ENCODE measurements at regions not wholly inside any gene's neighbourhood (a gene's known extent, or its start where the extent isn't known, plus 50 kb on each side); places are given as distances from the start of the nearest gene placed in this dataset.
"Not testable (repeated sequence)": the region's sequence is repeated elsewhere in the genome, so short reads cannot be mapped to it uniquely, and the experiment has no call there.

DNA sequence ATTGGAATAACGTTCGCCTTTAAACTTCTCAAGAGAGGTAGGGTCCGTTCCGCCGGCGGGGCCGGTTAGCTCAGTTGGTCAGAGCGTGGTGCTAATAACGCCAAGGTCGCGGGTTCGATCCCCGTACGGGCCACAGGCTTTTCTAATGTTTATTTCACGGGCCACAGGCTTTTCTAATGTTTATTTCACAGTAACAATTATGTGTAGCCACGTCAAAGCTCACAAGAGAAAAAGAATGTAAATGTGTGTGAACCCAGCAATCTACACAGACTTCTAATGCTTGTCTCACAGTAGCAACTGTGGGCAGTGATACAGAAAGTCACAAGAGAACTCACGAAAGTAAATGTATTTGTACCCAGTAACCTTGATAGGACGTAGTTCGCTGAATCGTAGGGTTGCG is 121.0 kb upstream of the ZNF322 start:
- TF ChIP-seq, protein P1, sequence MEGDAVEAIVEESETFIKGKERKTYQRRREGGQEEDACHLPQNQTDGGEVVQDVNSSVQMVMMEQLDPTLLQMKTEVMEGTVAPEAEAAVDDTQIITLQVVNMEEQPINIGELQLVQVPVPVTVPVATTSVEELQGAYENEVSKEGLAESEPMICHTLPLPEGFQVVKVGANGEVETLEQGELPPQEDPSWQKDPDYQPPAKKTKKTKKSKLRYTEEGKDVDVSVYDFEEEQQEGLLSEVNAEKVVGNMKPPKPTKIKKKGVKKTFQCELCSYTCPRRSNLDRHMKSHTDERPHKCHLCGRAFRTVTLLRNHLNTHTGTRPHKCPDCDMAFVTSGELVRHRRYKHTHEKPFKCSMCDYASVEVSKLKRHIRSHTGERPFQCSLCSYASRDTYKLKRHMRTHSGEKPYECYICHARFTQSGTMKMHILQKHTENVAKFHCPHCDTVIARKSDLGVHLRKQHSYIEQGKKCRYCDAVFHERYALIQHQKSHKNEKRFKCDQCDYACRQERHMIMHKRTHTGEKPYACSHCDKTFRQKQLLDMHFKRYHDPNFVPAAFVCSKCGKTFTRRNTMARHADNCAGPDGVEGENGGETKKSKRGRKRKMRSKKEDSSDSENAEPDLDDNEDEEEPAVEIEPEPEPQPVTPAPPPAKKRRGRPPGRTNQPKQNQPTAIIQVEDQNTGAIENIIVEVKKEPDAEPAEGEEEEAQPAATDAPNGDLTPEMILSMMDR (IDR thresholded peaks at IDR 0.05): not testable (repeated sequence)
- TF ChIP-seq POLR2AphosphoS5 (IDR thresholded peaks at IDR 0.05; ENCODE audit: low read depth, low read length): not testable (repeated sequence)

Data from Panc1 (cell line).